ENCODE measurements at regions not wholly inside any gene's neighbourhood (a gene's known extent, or its start where the extent isn't known, plus 50 kb on each side); places are given as distances from the start of the nearest gene placed in this dataset.

DNA sequence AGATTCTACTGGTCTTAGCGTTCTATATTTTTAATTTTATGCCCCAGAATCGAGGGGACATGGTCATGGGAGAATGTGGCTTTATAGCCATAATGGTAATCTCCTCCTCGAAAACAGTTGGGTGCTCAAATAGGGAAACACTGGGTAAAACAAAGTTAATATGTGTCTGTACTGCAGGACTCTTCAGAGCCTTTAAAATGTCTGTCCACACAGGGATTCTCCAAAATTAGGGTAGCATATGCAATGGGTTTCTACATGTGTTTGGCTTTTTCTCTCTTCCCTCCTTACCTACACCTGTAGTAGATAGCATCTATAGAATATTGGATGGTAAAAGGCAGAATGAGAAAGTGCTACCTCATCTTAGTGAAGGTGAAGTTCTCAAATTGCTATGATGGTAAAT is 130.0 kb upstream of the NR3C1 start:
- TF ChIP-seq CTCF (conservative IDR thresholded peaks at IDR 0.05) = no peak
- TF ChIP-seq EZH2 (IDR thresholded peaks at IDR 0.05; ENCODE audit: low read depth) = no peak

Measured in PC-9 (cell line).